ENCODE measurements at regions not wholly inside any gene's neighbourhood (a gene's known extent, or its start where the extent isn't known, plus 50 kb on each side); places are given as distances from the start of the nearest gene placed in this dataset.

DNA sequence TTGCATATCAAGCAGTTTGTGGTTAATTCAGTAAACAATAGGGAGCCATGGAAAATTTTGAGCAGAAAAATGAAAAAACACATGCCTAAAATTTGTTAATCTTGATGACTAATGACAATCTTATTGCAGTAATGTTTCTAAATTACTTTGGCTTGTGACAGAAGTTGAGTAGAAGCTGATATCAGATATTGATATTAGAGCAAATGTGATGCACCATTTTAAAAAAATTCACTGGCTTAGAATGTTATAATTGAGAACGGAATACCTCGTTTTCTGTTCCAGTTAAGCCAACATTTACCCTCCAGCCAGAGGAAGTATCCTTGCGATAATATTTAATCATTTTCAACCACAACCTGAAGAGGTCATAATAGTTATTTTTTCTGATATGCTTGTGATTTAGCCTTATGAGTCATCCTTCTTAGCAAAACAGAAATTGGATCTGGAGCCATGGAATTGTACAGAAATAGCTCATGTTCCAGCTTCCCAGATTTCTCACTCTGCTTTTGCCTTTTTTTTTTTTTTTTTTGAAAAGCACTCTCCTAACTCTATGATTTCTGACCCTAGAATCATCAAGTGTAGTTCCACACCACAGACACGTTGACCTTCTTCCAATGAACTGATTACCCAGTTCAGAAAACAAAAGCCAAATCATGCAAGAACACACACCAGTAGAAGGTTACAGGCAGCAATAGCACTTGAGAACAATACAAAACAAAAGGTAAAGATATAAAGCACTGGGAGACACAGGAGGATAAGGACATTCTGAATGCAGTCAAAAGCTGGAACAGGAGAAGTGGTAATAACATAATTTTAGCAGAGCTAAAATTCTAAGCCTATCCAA, 96.8 kb upstream of the PHYHIPL start:
- no peak for TF ChIP-seq CTCF (IDR thresholded peaks at IDR 0.05; ENCODE audit: insufficient read depth, low read length, poor library complexity, severe bottlenecking)
- no peak for DNase-seq (ENCODE audit: extremely low read depth, insufficient read length)
- H3K36me3 ChIP-seq (ENCODE audit: control insufficient read depth, insufficient read depth, low read length), result no peaks in the 10 kb centered on the region
- H3K27me3 ChIP-seq (replicated peaks; ENCODE audit: control insufficient read depth, insufficient read depth, low read length), result no peaks in the 10 kb centered on the region
- no peak overlapping the region for H3K4me3 ChIP-seq (replicated peaks; ENCODE audit: low read depth, low read length)

DNA sequence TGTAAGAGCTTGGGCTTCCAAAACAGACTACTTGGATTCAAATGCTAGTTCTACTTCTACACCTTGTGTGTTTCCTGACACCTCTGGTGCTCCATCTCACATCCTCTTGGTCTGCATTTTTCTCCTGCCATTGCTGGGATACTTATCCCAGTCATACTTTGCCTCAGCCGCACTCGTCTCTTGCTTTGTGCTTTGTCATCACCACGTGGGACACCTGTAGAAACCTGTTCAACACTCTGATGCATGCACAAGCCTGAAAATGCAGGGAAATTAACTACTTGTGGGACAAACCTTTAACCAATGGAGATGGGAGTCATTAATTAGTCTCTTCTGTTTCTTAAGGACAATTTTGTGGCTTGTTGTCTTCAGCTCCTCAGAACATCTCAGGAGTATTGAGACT, 94.2 kb upstream of the PHYHIPL start:
- H3K4me3 ChIP-seq (replicated peaks; ENCODE audit: low read depth, low read length), result no peak overlapping the region
- TF ChIP-seq CTCF (IDR thresholded peaks at IDR 0.05; ENCODE audit: insufficient read depth, low read length, poor library complexity, severe bottlenecking), result no peak
- H3K27me3 ChIP-seq (replicated peaks; ENCODE audit: control insufficient read depth, insufficient read depth, low read length), result no peaks in the 10 kb centered on the region
- no peak for DNase-seq (ENCODE audit: extremely low read depth, insufficient read length)
- no peaks in the 10 kb centered on the region for H3K36me3 ChIP-seq (ENCODE audit: control insufficient read depth, insufficient read depth, low read length)

DNA sequence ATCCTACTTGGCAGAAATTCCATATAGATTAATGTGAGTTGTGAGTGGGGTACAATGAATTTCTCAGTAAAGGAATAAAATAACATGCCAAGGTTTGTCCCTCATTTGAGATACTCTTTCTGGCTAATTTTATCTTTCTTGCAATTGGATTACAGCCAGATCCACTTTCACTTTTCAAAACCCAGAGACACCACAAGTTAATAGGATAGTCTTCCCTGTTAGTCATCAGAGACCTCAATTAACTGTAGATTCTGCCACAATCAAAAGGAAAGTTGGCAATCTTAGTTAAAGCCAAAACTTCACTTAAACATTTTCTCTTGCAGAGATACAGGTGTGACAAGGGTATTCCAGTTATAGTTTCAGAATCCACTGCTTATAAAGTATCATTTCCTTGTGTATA, 91.4 kb upstream of the PHYHIPL start:
- TF ChIP-seq CTCF (IDR thresholded peaks at IDR 0.05; ENCODE audit: insufficient read depth, low read length, poor library complexity, severe bottlenecking), result no peak
- Histone ChIP-seq H3K27me3 (replicated peaks; ENCODE audit: control insufficient read depth, insufficient read depth, low read length) (no peaks in the 10 kb centered on the region), H3K4me3 (replicated peaks; ENCODE audit: low read depth, low read length) (no peak overlapping the region), H3K36me3 (ENCODE audit: control insufficient read depth, insufficient read depth, low read length) (no peaks in the 10 kb centered on the region)
- DNase-seq (ENCODE audit: extremely low read depth, insufficient read length), result no peak

- H3K4me3 ChIP-seq (replicated peaks; ENCODE audit: low read depth, low read length), result no peak overlapping the region
- DNase-seq (ENCODE audit: extremely low read depth, insufficient read length), result no peak
- no peak for TF ChIP-seq CTCF (IDR thresholded peaks at IDR 0.05; ENCODE audit: insufficient read depth, low read length, poor library complexity, severe bottlenecking)
- H3K36me3 ChIP-seq (ENCODE audit: control insufficient read depth, insufficient read depth, low read length), result no peaks in the 10 kb centered on the region
- no peaks in the 10 kb centered on the region for H3K27me3 ChIP-seq (replicated peaks; ENCODE audit: control insufficient read depth, insufficient read depth, low read length)
These were observed 90.5 kb upstream of the PHYHIPL start for GRCh38 chr10:59085711-59086502.

DNA sequence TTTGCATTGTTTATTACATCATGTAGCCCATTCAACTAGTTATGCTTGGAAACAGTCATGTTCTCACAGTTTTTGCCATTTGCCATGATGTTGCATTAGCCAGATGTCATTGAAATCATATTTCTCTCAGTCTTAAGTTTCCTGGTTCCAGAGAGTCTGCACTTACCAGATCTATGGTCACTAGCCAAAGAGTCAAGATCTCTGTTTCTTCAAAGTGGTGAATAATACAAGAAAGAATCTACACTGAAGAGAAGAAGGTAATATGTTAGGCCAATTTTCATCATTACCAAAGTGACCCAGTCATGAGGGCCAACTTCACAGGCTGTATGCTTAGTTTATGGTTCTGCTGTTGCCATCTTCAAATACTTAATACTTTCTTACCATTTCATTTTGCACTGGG, 89.0 kb upstream of the PHYHIPL start:
- Histone ChIP-seq H3K36me3 (ENCODE audit: control insufficient read depth, insufficient read depth, low read length) (no peaks in the 10 kb centered on the region), H3K27me3 (replicated peaks; ENCODE audit: control insufficient read depth, insufficient read depth, low read length) (no peaks in the 10 kb centered on the region), H3K4me3 (replicated peaks; ENCODE audit: low read depth, low read length) (no peak overlapping the region)
- no peak for TF ChIP-seq CTCF (IDR thresholded peaks at IDR 0.05; ENCODE audit: insufficient read depth, low read length, poor library complexity, severe bottlenecking)
- DNase-seq (ENCODE audit: extremely low read depth, insufficient read length), result no peak

Measured in GM06990 (cell line).